ENCODE measurements at regions not wholly inside any gene's neighbourhood (a gene's known extent, or its start where the extent isn't known, plus 50 kb on each side); places are given as distances from the start of the nearest gene placed in this dataset.

- no peak overlapping the region for H2AK5ac ChIP-seq (ENCODE audit: insufficient read length, low read length)
- no peak overlapping the region for H3K27ac ChIP-seq (ENCODE audit: insufficient read length, low read depth, low read length)
- H4K8ac ChIP-seq (replicated peaks; ENCODE audit: insufficient read length, low read depth, low read length): no peak overlapping the region
- Mint-ChIP-seq H3K27me3 (ENCODE audit: low read depth) (peaks cover 3% of the 10 kb centered on the region), H3K36me3 (ENCODE audit: insufficient read depth in 1 of 3, low read depth in 3 of 3) (no peaks in the 10 kb centered on the region), H3K9me3 (peaks cover 0 to 1% of the 10 kb centered on the region in 2 experiments; a peak in 1 of 5 replicates), H3K4me1 (no peaks in the 10 kb centered on the region), H3K27ac (no peak overlapping the region), H3K4me3 (no peak overlapping the region)
- H3K23me2 ChIP-seq (ENCODE audit: insufficient read length, low read depth, low read length, poor library complexity, severe bottlenecking): no peaks in the 10 kb centered on the region
- no peak overlapping the region for H3K14ac ChIP-seq (ENCODE audit: insufficient read depth, low read length)
- no peaks in the 10 kb centered on the region for H3K79me1 ChIP-seq (ENCODE audit: insufficient read depth, low read depth, low read length, poor library complexity, severe bottlenecking)
- H3T11ph ChIP-seq (ENCODE audit: low read length): no peak overlapping the region
- H2BK15ac ChIP-seq (ENCODE audit: low read depth, low read length): no peak overlapping the region
- no peak overlapping the region for H4K5ac ChIP-seq (ENCODE audit: insufficient read length, low read depth, low read length)
- no CpG with 5 or more reads among the region's 3 CpGs for WGBS (ENCODE audit: extremely low coverage, insufficient read length, low lambda C conversion rate)
- H2BK20ac ChIP-seq (ENCODE audit: low read depth, low read length, poor library complexity, severe bottlenecking): no peak overlapping the region
- H3K23ac ChIP-seq (ENCODE audit: insufficient read length, low read depth, low read length): no peak overlapping the region
- TF ChIP-seq, protein P1, sequence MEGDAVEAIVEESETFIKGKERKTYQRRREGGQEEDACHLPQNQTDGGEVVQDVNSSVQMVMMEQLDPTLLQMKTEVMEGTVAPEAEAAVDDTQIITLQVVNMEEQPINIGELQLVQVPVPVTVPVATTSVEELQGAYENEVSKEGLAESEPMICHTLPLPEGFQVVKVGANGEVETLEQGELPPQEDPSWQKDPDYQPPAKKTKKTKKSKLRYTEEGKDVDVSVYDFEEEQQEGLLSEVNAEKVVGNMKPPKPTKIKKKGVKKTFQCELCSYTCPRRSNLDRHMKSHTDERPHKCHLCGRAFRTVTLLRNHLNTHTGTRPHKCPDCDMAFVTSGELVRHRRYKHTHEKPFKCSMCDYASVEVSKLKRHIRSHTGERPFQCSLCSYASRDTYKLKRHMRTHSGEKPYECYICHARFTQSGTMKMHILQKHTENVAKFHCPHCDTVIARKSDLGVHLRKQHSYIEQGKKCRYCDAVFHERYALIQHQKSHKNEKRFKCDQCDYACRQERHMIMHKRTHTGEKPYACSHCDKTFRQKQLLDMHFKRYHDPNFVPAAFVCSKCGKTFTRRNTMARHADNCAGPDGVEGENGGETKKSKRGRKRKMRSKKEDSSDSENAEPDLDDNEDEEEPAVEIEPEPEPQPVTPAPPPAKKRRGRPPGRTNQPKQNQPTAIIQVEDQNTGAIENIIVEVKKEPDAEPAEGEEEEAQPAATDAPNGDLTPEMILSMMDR (conservative IDR thresholded peaks at IDR 0.05): no peak
- no peak overlapping the region for H2BK12ac ChIP-seq (ENCODE audit: insufficient read length, low read depth, low read length)
- no peak overlapping the region for H3K9ac ChIP-seq (ENCODE audit: extremely low read depth, insufficient read length, low read length)
- no peak overlapping the region for H2AFZ ChIP-seq (ENCODE audit: low read length)
- DNase-seq: no peak
- no peaks in the 10 kb centered on the region for H3K79me2 ChIP-seq (ENCODE audit: insufficient read depth, low read length)
- no peaks in the 10 kb centered on the region for H3K9me3 ChIP-seq (ENCODE audit: control insufficient read depth, low read depth, low read length)
- H3K4ac ChIP-seq (ENCODE audit: low read depth, low read length): no peak overlapping the region
- H3K27me3 ChIP-seq (ENCODE audit: insufficient read depth, low read length): no peaks in the 10 kb centered on the region
- H4K20me1 ChIP-seq (ENCODE audit: control insufficient read depth, insufficient read depth, insufficient read length): no peaks in the 10 kb centered on the region
- H3K4me2 ChIP-seq (ENCODE audit: insufficient read depth, insufficient read length, low read length): no peak overlapping the region
- H3K18ac ChIP-seq (ENCODE audit: insufficient read length, low read depth, low read length): no peak overlapping the region
- H3K4me1 ChIP-seq (ENCODE audit: insufficient read depth, low read length): no peaks in the 10 kb centered on the region
- H2BK120ac ChIP-seq (ENCODE audit: low read depth, low read length, poor library complexity, severe bottlenecking): no peak overlapping the region
- H4K91ac ChIP-seq (ENCODE audit: insufficient read length, low read depth, low read length): no peak overlapping the region
- no peak overlapping the region for H3K56ac ChIP-seq (ENCODE audit: insufficient read length, low read depth, low read length)
- no peak overlapping the region for H2BK5ac ChIP-seq (ENCODE audit: insufficient read length, low read length)
Observed at GRCh38 chr9:108463932-108464606, 391.7 kb downstream of the ACTL7B start.
